GM12878 (cell line): ENCODE measurements at regions not wholly inside any gene's neighbourhood (a gene's known extent, or its start where the extent isn't known, plus 50 kb on each side); places are given as distances from the start of the nearest gene placed in this dataset.

ENCODE experiments used
- ATAC-seq: fragments of 200-7000 bp; cut with Tn5 transposase; 3 replicates; pipeline ENCODE4 v1.9.1; 2020; ENCODE audit warnings: mild to moderate bottlenecking, moderate library complexity
- BruUV-seq: library from RNA; stranded (reverse); fragments of 400-500 nt; replicated peaks from 2 replicates; lab custom pipeline; 2021; lab: Mats Ljungman, UMichigan
- CTCF ChIA-PET: fragments of 300-600 bp; sonication (Branson Sonifier 250); formaldehyde crosslinking; extraction: SDS; loops from one replicate; lab custom pipeline; 2021; ENCODE audit warnings: inconsistent platforms; lab: Yijun Ruan, JAX
- POLR2A ChIA-PET: fragments of 350-600 bp; formaldehyde crosslinking; extraction: SDS; loops from one replicate; lab custom pipeline; 2021; ENCODE audit warnings: inconsistent platforms; lab: Charles Lee
- RAD21 ChIA-PET: fragments of 300-600 bp; sonication (Branson Sonifier 250); formaldehyde crosslinking; loops from one replicate; lab custom pipeline; 2023; ENCODE audit warnings: antibody characterized with exemption; ENCODE audit not compliant: unreplicated experiment; lab: Charles Lee
- SMC1A ChIA-PET: fragments of 300-600 bp; sonication (Branson Sonifier 250); formaldehyde crosslinking; loops from one replicate; lab custom pipeline; 2023; ENCODE audit not compliant: unreplicated experiment, uncharacterized antibody; lab: Charles Lee
- DNase-seq: peaks from one replicate; pipeline ENCODE4 v3.0.0-alpha.2; 2011; ENCODE audit warnings: low read depth, low spot score
- FAIRE-seq: peaks from 3 replicates; lab custom pipeline; 2011; peaks lifted over from hg19 to GRCh38; lab: Jason Lieb, UNC
- H2AFZ ChIP-seq: 2 replicates; pipeline ENCODE4 v1.6.0; 2011; ENCODE audit warnings: low read depth, low read length, control low read depth; ENCODE audit not compliant: control insufficient read depth
- H3K27ac ChIP-seq: 2 replicates; pipeline ENCODE4 v1.5.1; 2011; ENCODE audit warnings: control low read depth; ENCODE audit not compliant: control insufficient read depth, insufficient read depth
- H3K27me3 ChIP-seq, 2 experiments: replicated peaks in 1 of 2; 2 replicates each; pipeline versions ENCODE4 v1.6.0 to v1.6.1; 2011; ENCODE audit warnings: low read length in 1 of 2; ENCODE audit not compliant: control insufficient read depth in 2 of 2, insufficient read depth in 2 of 2
- H3K36me3 ChIP-seq, 2 experiments: 2 replicates each; pipeline ENCODE4 v1.5.1; 2011; ENCODE audit warnings: low read length in 1 of 2; ENCODE audit not compliant: control insufficient read depth in 2 of 2, insufficient read depth in 2 of 2
- H3K4me1 ChIP-seq: 2 replicates; pipeline ENCODE4 v1.6.1; 2011; ENCODE audit warnings: mild to moderate bottlenecking, low read length, moderate library complexity, mixed read lengths; ENCODE audit not compliant: control insufficient read depth, insufficient read depth
- H3K4me2 ChIP-seq: 2 replicates; pipeline ENCODE4 v1.6.0; 2011; ENCODE audit warnings: control low read depth; ENCODE audit not compliant: control insufficient read depth, insufficient read depth
- H3K4me3 ChIP-seq: fragments of 200-600 bp; sonication (generic); 2 replicates; pipeline ENCODE4 v1.5.1; 2016
- H3K79me2 ChIP-seq: 2 replicates; pipeline ENCODE4 v1.6.0; 2011; ENCODE audit warnings: low read length; ENCODE audit not compliant: control insufficient read depth, insufficient read depth
- H3K9ac ChIP-seq: 2 replicates; pipeline ENCODE4 v1.8.0; 2011; ENCODE audit warnings: low read length, control low read depth, mixed read lengths; ENCODE audit not compliant: control insufficient read depth, insufficient read depth
- H3K9me3 ChIP-seq: replicated peaks from 3 replicates; pipeline ENCODE4 v1.5.1; 2011; ENCODE audit warnings: mild to moderate bottlenecking, low read length; ENCODE audit not compliant: control insufficient read depth, insufficient read depth
- H4K20me1 ChIP-seq: 2 replicates; pipeline ENCODE4 v1.6.0; 2011; ENCODE audit not compliant: control insufficient read depth, insufficient read depth
- ASH2L ChIP-seq: fragments of 300-600, 200-600 bp; sonication (generic); IDR thresholded peaks from 2 replicates; pipeline ENCODE4 v1.6.1; 2017; ENCODE audit warnings: low read depth, mild to moderate bottlenecking, borderline replicate concordance
- ATF3 ChIP-seq: IDR thresholded peaks from 2 replicates; pipeline ENCODE4 v1.6.1; 2011; ENCODE audit warnings: low read depth, mild to moderate bottlenecking, low read length, moderate library complexity, borderline replicate concordance; ENCODE audit errors: extremely low read depth
- BCL11A ChIP-seq: IDR thresholded peaks from 2 replicates; pipeline ENCODE4 v1.6.1; 2011; ENCODE audit warnings: low read depth, low read length
- CBFB ChIP-seq: IDR thresholded peaks from 2 replicates; pipeline ENCODE4 v1.6.1; 2016; ENCODE audit warnings: antibody characterized with exemption, low read depth
- CHD1 ChIP-seq: IDR thresholded peaks from 2 replicates; pipeline ENCODE4 v1.6.1; 2012; ENCODE audit warnings: low read depth, low read length, improper control_type of control experiment
- CTCF ChIP-seq, 3 experiments: IDR thresholded peaks in 2 of 3; conservative IDR thresholded peaks in 1 of 3; 2 replicates each; pipeline ENCODE4 v1.5.1; 2011; ENCODE audit warnings: low read depth in 3 of 3, low read length in 3 of 3, mild to moderate bottlenecking in 3 of 3, control low read depth in 2 of 3, moderate library complexity in 2 of 3, inconsistent platforms in 1 of 3, mixed read lengths in 1 of 3; ENCODE audit not compliant: control insufficient read depth in 2 of 3, insufficient read depth in 1 of 3; ENCODE audit errors: extremely low read depth in 1 of 3
- FOXM1 ChIP-seq: IDR thresholded peaks from 2 replicates; pipeline ENCODE4 v1.6.1; 2012; ENCODE audit warnings: low read depth, mild to moderate bottlenecking, inconsistent platforms, low read length, moderate library complexity
- JUNB ChIP-seq: IDR thresholded peaks from 2 replicates; pipeline ENCODE4 v1.6.1; 2016; ENCODE audit warnings: antibody characterized with exemption, mild to moderate bottlenecking
- KDM1A ChIP-seq: fragments of 200-600 bp; sonication (generic); IDR thresholded peaks from 2 replicates; pipeline ENCODE4 v1.6.1; 2016; ENCODE audit warnings: borderline replicate concordance
- LARP7 ChIP-seq: fragments of 450-650 bp; IDR thresholded peaks from 2 replicates; pipeline ENCODE4 v1.6.1; 2017; ENCODE audit warnings: mild to moderate bottlenecking
- MTA2 ChIP-seq: fragments of 450-650 bp; IDR thresholded peaks from 2 replicates; pipeline ENCODE4 v1.6.1; 2016; ENCODE audit warnings: low read depth, mild to moderate bottlenecking, moderate library complexity
- MYC ChIP-seq: IDR thresholded peaks from 2 replicates; pipeline ENCODE4 v1.6.1; 2011; ENCODE audit warnings: mild to moderate bottlenecking, low read length, moderate library complexity, inconsistent platforms; ENCODE audit not compliant: insufficient read depth, insufficient replicate concordance, insufficient read length, severe bottlenecking
- POLR2AphosphoS5 ChIP-seq: IDR thresholded peaks from 2 replicates; pipeline ENCODE4 v1.6.1; 2011; ENCODE audit warnings: mild to moderate bottlenecking, low read length, inconsistent platforms
- TAF1 ChIP-seq: IDR thresholded peaks from 2 replicates; pipeline ENCODE4 v1.6.1; 2011; ENCODE audit warnings: mild to moderate bottlenecking, low read depth, low read length, borderline replicate concordance
- TCF12 ChIP-seq: IDR thresholded peaks from 2 replicates; pipeline ENCODE4 v1.6.1; 2011; ENCODE audit warnings: low read depth, mild to moderate bottlenecking, low read length
- ZBTB11 ChIP-seq: fragments of 450-650 bp; formaldehyde crosslinking; IDR thresholded peaks from 2 replicates; pipeline ENCODE4 v1.5.0; 2022; ENCODE audit warnings: mild to moderate bottlenecking, missing genetic modification characterization
- ZNF592 ChIP-seq: fragments of 450-650 bp; IDR thresholded peaks from 2 replicates; pipeline ENCODE4 v1.6.1; 2017; ENCODE audit warnings: mild to moderate bottlenecking, moderate library complexity
- WGBS: methylation state at CpG from one replicate; pipeline ENCODE4 v1.1.6; 2016; ENCODE audit warnings: low lambda C conversion rate; ENCODE audit not compliant: insufficient replicate concordance, insufficient coverage; ENCODE audit errors: missing lambda C conversion rate; 5-methylcytosine and 5-hydroxymethylcytosine counted together
- in situ Hi-C: fragments of 300-500 bp; cut with MboI; formaldehyde crosslinking; loops from 9 replicates; pipeline ENCODE4 v1.14.3; 2018; ENCODE audit warnings: mixed read lengths
- intact Hi-C: fragments of 100-400 bp; cut with micrococcal nuclease; formaldehyde crosslinking; loops from one replicate; pipeline ENCODE4 v1.14.2; 2022; ENCODE audit not compliant: unreplicated experiment

- ChIA-PET RAD21 (no interaction called here), POLR2A (no interaction called here), SMC1A (no interaction called here), CTCF (no interaction called here)
- H2AFZ ChIP-seq, result no peak overlapping the region
- intact Hi-C loops (no loop called here), in situ Hi-C loops (no loop called here)
- H3K36me3 ChIP-seq, result no peaks in the 10 kb centered on the region
- DNase-seq (no peak), ATAC-seq (no peak), FAIRE-seq (no peak)
- H3K79me2 ChIP-seq, result no peaks in the 10 kb centered on the region
- no peak overlapping the region for H3K9ac ChIP-seq
- no peak overlapping the region for H3K4me3 ChIP-seq
- H3K4me2 ChIP-seq, result no peak overlapping the region
- BruUV-seq, result no TSS peak
- 8% methylated on average over 3 of the region's 3 CpGs for WGBS
- no peaks in the 10 kb centered on the region for H3K4me1 ChIP-seq
- no peaks in the 10 kb centered on the region for H3K27me3 ChIP-seq
- H3K27ac ChIP-seq, result no peak overlapping the region
- H4K20me1 ChIP-seq, result no peaks in the 10 kb centered on the region
- H3K9me3 ChIP-seq, result no peaks in the 10 kb centered on the region
- TF ChIP-seq MYC (no peak), CTCF (IDR thresholded peaks at IDR 0.05 in 2 of 3, conservative IDR thresholded peaks at IDR 0.05 in 1 of 3; ENCODE audit: control insufficient read depth in 2 of 3, extremely low read depth in 1 of 3, insufficient read depth in 1 of 3, low read depth in 3 of 3, low read length in 3 of 3) (no peak), POLR2AphosphoS5 (no peak), BCL11A (no peak), ASH2L (no peak), FOXM1 (no peak), TAF1 (no peak), LARP7 (no peak), KDM1A (no peak), MTA2 (no peak), CBFB (no peak), TCF12 (no peak), ZNF592 (no peak), ATF3 (no peak), ZBTB11 (CRISPR knock-in tag) (no peak), CHD1 (no peak), JUNB (no peak)
Observed at GRCh38 chr5:12951846-12952245, 992.6 kb downstream of the DNAH5 start.
